Activated T-cell treated with anti-CD3 and anti-CD28 coated beads, Interleukin-2, amount 50 U/mL, for 48 hours (primary cell): ENCODE measurements at regions not wholly inside any gene's neighbourhood (a gene's known extent, or its start where the extent isn't known, plus 50 kb on each side); places are given as distances from the start of the nearest gene placed in this dataset.
"Not testable (repeated sequence)": the region's sequence is repeated elsewhere in the genome, so short reads cannot be mapped to it uniquely, and the experiment has no call there.

Experiments
- DNase-seq, 2 experiments: peaks; one replicate each; pipeline ENCODE4 v3.0.0-alpha.2; 2020

DNA sequence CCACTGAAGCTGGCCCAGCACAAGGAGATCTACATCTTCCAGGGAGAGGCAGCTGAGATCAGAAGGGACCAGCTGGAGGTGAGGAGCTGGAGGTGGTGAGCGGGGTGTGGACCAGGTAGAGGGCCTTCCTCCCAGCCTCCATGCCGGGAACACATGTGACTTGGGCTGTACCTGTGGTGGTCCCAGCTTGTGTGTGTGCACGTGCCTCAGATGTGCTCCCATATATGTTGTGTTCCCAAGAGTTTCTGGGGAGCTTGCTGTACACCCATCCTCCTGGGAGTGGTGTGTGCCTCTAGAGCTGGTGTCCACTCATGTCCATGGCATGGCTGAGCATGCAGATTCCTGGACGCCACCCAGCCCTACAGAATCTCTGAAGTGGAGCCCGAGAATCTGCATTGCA, 183.7 kb upstream of the AKAP13 start:
- DNase-seq = not testable (repeated sequence)

DNA sequence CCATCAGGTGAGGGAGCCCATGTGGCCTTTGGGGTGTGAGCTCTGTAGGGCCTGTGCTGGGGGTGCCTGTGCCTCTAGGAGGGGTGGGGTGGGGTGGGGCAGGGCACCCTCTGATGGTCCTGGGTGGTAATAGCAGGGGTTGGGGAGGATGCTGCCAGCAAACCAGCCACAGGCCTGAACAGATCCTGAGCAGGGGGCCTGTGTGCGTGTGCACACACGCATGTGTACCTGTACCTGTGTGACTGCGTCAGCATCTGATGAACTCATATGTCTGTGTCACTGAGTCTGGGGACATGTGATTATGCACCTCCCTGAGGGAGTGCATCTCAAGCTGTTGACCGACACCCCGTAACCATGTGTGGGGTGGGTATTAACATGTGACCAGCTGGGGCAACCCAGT, 182.8 kb upstream of the AKAP13 start:
- not testable (repeated sequence) for DNase-seq

DNA sequence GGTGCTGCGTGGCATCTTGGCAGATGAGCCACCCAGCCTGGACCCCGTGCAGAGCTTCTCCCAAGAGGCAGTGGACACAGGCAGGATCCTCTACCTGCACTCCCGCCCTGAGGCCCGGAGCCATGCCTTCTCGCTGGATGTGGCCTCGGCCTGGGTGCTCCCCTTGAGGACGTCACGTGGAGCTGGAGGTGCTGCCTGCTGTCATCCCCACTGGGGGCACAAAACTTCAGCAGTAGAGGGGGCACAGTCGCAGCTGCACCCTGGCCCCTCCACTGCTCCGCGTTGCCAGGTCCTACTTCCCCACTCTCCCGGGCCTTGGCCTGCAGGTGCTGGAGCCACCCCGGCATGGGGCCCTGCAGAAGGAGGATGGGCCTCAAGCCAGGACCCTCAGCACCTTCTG, 182.0 kb upstream of the AKAP13 start:
- DNase-seq = not testable (repeated sequence)

DNA sequence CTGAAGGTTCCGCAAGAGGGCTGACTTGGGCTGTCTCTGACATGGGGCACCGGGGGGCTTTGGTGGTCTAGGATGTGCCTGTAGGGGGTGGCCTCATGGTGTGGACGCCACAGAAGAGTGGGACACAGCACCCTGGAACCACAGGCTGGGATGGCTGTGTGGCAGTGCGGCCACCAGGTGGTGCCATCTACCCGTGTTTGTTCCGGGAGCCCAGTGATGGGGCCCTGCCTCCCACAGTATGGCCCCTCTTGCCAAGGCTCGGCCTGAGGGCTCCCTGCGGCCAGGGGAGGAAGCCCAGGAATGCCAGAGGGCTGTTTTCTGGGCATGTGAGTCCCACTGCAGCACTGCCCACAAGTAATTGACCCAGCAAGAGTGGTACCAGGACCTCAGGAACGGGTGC, 180.2 kb upstream of the AKAP13 start:
- DNase-seq = not testable (repeated sequence)

DNA sequence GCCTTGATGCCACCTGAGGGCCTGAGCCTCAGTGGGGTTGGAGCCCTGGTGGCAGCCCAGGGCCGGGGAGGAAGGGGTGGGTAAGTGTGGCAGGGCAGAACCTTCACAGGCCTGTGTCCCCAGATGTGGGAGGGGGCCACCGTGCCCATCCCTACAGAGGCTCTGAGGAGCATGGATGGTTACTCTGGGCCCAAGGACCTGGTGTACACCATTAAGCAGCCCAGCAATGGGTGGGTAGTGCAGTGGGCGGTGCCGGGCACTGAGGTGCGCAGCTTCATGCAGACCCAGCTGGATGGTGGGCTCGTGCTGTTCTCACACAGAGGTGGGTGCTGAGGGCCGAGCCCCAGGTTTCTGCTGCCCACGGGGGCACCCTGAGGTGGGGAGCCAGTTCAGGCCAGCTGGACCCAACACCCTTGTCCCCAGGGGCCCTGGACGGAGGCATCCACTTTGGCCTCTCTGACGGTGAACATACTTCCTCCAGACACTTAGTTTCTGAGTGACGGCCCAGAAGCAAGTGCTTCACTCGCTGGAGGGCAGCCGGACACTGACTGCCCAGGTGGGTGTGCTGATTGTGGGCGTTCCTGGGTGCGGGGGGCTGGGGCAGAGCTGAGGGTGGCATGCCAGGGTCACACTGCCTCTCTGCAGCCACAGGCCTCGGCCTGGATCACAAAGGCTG, 179.1 kb upstream of the AKAP13 start:
- DNase-seq = not testable (repeated sequence)

DNA sequence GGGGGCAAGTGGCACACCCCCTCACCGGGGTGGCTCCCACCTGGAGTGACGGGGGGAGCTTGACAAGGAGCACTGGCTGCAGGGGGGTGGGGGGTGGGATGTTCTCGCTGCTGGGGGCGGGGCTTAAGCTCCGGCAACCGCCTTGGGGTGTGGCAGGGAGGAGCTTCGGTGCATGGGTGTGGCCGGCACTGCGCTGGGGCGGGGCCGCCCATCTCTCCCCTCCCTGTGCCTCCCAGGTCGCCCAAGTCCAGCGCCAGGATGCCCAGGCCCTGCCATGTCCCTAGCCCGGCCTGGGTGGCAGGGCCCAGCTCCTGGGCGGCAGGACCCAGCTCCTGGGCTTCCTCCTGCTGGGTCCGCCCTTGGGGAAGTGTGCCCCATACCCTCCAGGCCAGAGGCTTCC, 175.9 kb upstream of the AKAP13 start:
- DNase-seq = not testable (repeated sequence)

DNA sequence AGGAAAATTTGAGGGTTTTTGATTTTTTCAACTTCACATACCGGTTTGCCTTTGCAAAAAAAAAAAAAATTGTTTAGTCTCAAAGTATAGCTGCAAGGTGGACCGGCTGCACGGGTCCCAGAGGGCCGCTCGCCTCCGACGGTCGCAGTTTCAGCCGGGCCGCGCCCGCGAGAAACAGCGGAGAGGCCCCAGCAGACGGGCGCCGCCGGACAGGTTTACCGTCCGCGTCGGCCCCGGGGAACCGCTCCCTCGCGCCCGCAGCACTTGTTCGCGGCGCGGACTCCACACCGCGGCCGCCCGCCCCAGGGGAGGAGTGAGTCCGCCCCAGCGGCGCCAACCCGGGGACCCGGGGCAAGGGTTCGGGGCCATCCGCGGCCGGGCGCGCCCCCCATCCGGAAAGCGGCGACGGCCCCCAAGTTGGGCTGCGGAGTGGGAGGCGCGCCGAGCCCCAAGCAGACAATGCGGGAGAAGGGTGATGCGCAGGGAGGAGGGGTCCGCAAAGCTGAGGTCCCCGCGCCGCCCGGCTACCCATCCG, 146.5 kb upstream of the AKAP13 start:
- peak in 1 of 2 experiments; percentile 10 for DNase-seq

DNA sequence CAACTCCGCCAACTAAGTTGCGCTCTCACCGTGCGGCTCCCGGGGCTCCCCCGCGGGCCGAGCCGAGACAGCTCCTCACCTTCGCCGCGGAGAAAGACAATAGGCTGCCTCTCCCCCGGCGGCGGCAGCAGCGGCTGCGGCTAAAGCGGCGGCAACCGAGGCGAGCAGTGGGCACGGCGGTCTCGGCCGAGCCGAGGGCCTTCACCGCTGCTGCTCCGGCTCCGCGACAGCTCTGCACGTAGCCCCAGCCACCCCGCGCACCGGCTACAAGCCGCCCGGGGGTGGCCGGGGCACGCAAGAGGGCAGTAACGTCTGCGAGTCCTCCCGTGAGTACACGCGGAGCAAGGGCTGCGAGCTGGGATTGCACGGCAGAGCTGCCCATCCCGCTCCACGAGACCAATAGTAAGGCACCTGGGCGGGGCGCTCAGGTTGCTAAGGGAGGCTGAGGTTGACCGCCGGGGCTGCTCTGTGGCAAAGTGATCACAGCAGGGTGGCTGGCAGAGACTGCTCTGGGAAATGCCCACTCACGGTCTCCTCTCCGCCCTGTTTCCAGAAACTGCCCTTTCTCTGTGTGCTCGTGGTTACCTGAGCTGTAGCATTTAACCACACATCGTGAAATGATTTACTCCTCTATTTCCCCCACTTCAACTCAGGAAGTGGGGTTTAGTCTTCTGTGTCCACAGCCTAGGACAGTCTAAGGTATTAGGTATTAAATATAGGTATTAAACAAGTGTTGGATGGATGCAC, 145.8 kb upstream of the AKAP13 start:
- DNase-seq = not testable (repeated sequence)

DNA sequence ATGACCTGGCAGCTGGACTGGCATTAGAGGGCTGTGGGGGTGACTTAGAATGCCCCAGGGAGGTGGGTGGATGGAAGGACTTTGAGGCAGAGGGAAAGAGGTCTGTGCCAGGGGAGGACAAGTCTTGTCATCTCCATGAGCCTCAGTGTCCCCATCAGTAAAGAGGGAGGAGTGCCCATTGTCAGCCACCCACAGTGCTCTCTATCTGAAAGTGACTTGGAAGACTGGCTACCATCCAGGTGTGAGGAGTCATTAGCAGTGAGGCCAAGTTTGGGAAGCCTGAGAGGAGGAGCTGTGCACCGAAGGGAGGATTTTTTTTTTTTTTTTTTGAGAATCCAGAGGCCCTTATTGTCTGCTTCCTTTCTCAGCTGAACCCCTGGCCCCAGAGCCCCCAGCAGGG, 136.3 kb upstream of the AKAP13 start:
- not testable (repeated sequence) for DNase-seq

DNA sequence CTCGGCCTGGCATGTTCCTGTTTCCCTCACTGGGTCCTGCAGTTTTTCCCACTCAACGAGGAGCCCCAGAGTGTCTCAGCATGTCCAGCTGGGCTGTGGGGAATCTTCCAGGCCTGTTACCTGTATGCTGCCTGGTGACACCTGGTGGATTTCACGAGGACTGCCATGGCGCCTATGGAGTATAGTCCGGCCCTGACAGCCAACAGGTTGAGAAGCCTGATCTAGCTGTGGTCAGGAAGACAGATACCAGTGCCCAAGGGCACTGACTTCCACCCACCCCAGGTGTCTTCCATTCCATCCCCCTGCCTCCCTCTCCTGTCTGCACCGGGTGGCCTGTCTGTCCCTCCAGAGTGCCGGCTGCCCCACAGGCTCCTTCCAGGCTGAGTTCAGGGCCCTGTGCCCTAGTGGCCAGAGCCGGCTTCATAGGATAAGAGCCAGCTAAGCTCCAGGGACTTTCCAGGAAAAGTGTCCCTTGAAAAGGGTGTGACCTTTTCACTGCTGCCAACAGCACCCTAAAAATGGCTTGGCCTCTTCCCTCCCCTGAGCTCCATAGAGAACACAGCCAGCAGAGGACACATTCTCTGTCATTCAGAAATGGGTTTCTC, 129.4 kb upstream of the AKAP13 start:
- not testable (repeated sequence) for DNase-seq

DNA sequence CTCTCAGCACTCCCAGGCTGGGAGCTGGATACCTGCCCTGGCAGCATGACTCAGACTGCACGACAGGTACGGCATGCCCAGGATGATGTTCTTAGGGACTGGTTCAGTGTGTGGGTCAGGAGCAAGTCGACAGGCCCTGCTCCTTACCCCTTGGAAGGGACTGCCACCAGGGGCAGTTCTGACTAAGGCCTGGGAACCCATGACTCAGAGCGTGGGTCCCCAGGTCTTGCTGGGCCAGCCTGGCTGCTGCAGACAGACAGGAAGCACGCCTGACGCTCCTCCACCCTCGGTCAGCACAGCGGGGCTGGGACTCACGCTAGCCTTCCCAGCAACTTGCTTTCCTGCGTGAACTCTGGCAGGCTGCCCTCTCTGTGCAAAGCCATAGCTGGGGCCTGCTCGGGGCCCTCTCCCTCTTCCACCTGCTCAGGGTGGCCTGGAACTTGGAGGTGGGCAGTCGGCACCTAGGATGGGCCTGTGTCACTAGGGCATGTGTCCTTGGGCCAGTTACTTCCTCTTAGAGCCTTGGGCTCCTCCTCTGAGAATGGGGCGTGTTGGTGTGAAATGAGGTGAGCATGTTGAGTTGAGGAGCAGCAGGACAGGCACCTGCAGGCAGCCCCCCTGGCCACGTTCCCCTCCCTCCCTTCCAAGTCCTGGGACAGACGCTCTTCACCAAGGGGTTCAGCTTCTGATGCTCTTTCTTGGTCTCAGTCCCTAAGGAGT, 127.0 kb upstream of the AKAP13 start:
- DNase-seq = not testable (repeated sequence)

DNA sequence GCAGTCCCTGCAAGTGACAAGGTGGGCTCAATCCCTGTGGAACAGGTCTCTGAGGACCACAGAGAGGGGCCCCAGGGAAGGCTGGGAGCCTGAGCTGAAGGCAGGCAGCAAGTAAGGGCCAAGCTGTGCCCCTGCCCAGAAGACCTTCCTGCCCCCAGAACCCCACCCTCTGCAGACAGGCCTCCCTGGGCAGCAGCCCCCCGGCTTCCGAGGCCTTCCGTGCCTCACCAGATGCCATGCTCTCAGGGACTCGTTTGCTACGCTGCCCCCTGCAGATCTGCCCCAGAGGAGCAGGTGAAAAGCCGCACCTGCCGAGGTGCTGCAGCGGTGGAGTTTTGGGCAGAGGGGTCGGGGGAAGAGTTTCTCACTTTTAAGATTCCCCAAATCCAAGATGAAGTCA, 125.4 kb upstream of the AKAP13 start:
- DNase-seq = not testable (repeated sequence)

DNA sequence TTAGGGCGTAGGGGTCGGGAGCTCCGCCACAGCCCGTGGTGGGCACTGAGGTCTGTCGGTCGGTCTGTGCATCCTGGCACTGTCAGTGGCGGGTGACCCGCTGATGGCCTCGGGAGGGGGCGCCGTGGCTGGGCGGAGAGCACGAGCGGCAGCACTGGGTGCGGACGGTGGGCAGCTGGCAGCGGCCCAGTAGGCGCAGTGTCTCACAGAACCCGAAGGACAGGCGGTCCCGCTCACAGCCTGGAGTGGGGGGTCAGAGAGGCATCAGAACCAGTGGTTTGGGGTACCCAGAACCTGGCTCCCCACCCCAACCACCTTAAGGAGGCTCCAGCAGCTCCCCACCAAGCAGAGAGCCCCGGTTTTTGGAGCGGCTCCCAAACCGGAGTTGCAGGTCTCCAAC, 124.9 kb upstream of the AKAP13 start:
- DNase-seq = not testable (repeated sequence)

DNA sequence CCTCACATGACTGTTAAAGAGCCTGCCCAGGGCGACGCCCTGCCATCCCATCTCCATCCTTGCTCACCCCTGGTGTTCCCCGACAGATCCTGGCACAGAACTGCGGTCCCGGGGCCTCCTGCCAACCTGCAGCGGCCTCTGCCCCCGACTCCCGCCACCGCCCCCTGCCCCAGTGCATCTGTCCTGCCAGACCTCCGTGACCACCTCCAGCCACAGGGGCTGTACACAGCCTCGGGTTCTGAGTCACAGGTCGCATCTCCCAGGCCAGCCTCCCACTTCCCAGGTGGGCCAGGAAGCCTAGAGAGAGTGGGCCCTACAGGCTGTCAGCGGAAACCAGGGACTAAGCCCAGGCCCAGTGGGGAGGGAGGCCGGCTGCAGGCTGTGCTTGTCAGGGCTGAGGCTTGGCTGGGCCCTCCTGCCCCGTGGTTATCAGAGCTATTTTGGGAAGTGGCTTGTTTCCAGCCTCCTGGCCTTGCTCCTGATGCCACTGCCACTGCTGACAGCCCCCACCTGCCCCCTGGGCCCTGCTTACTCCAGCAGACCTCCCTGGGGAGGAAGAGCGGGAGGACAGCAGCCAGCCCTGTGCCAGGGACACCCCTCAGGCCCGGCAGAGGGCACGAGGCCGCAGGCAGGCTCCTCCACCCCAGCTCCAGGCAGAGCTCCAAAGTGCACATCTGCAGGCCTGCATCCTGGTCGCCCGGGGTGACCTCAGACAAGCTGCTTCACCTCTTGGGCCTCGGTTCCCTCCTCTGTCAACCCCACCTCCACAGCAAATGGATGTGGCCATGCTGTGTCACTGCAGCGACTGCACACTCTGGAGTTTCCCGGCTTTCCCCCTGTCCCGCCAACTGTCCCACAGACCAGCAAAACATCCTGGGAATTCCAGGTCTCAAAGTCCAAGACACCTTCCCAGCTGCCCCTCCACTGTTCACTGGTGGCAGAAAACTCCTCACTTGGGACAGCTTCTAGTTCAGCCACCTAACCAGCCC, 124.1 kb upstream of the AKAP13 start:
- not testable (repeated sequence) for DNase-seq

DNA sequence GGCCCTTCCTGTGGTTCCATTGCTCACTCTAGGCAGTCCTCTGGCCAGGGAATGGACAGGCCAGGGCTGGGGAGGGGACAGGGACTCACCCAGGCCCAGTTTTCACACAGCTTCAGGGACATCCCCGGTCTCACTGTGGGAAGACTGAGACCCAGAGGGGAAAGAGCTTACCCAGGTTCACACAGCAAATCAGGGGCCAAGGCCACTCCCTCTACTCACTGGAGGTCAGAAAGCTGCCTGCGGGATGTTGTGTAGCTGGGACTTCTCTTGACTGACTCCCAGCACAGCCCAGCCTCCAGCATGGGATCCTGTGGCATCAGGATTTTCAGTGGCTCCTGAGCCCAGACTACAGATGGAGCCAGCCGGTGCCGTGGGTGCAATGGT, 122.3 kb upstream of the AKAP13 start:
- not testable (repeated sequence) for DNase-seq

DNA sequence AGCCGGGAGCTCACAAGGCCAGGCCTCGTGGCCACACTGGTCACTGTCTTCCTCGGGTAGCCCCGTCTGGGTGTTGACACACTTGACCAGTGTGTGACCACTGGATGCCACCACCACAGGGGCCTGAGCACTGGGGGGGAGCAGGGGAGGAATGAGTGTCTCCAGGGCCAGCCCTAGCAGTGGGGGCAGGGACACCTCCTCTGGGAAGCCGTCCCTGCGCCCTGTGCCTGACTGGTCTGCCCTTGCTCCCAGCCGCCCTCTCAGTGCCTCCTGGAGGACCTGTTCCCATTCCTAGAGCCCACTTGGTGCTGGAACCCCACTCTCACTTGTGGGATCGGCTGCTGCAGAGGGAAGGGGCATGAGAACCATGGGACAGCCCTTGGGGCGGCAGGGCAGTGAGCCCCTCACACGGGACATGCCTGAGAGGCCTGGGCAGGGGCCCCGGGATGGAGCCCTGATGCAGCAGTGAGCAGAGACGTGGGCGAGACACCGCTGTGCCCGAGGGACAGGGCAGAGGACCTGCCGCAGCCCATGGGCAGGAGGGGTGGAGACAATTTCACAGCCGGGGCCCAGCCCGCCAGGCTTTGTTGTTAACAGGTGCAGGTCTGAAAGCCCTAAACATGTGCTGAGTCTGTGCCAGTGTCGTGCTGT, 121.7 kb upstream of the AKAP13 start:
- not testable (repeated sequence) for DNase-seq

DNA sequence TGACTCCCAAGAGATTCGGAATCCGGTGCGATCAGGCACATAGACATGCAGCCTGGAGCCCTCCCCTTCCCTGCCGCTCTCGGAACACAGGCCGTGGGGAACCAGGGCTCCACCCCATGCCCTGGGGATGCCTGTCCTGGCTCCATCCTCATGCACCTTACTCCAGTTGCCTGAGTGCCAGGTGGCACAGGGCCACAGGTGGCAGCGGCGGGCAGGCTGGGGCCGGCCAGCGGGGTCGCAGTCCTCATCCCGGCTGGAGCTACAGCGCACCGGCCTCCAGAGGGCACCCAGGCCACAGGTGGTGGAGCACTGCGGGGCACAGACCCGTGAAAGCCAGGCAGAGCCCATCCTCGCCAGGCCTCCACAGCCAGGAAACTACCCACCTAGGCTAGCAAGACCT, 119.9 kb upstream of the AKAP13 start:
- DNase-seq = not testable (repeated sequence)

DNA sequence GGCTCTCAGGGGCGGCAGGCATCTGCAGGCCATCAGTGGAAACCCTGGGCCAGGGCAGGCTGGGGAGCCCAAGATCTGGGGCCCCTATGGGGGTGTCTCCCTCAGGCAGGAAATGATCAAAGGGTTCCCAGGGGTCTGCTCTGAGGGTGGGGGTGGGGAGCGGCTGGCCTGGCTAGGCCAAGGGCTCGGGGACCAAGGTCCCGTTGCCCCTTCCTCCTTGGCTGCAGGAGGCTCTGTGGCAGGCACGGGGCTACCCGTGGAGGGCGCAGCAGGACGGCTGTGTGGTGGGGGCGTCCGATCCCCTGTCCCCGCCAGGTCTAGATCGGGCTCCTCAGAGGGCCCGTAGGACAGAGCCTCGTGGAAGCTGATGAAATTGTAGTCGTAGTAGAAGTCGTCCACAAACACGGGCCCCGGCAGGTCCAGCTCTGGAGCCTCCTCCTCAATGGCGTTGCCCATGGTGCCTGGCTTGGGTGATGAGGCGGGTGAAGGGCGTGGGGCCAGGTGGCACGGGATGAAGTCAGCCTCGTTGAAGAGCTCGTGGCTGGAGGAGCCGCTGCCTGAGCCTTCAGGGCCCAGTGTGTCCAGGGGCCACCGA, 117.8 kb upstream of the AKAP13 start:
- not testable (repeated sequence) for DNase-seq

DNA sequence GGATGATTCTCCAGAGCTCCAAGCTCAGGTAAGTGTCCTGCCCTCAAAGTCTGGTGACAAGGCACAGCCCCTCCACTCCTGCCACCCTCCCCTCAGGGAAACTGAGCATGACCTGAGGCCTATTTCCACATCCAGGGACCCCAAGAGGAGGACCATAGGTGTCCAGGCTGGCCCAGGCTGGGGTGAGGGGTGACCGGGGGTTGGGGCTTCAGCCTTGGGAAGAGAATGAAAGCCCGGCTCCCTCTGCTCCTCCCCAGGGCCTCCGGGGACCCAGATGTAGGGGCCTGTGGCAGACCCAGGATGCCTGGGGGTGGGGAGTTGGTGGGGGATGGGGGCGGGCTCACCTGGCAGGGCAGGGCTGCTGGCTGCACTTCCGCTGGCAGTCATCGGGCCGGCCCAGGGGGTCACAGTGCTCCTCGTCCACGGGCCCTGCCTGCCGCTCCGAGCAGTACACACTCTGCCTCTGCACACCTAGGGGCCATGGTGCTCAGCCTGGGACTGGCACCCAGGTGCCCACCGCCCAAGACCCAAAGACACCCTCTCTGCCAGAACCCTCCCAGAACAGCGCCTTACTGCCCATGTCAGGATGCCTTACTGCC, 116.5 kb upstream of the AKAP13 start:
- not testable (repeated sequence) for DNase-seq

DNA sequence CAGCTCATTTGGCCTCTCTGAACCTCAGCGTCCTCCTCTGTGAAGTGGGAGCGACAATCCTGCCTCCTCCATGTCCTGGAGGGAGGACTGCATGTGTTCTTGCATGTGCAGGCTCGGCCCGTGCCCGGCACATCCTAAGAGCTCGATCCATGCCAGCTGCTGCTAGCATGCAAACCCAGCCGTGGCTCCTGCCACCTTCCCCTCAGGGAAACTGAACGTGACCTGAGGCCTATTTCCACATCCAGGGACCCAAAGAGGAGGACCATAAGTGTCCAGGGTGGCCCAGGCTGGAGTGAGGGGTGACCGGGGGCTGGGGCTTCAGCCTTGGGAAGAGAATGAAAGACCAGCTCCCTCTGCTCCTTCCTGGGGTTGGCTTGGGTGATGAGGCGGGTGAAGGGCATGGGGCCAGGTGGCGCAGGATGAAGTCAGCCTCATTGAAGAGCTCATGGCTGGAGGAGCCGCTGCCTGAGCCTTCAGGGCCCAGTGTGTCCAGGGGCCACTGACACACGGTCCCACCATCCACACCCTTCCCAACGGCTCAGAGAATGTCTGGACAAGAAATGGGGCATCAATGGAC, 115.7 kb upstream of the AKAP13 start:
- not testable (repeated sequence) for DNase-seq
